ENCODE measurements at regions not wholly inside any gene's neighbourhood (a gene's known extent, or its start where the extent isn't known, plus 50 kb on each side); places are given as distances from the start of the nearest gene placed in this dataset.

GRCh38 chr15:66999046-66999968 is 66.1 kb upstream of the SMAD3 start:
- TF ChIP-seq REST (IDR thresholded peaks at IDR 0.05; ENCODE audit: low read depth) (no peak), EP300 (IDR thresholded peaks at IDR 0.05; ENCODE audit: borderline replicate concordance) (no peak), MAX (IDR thresholded peaks at IDR 0.05) (no peak), TEAD4 (IDR thresholded peaks at IDR 0.05) (no peak)
